ENCODE measurements at regions not wholly inside any gene's neighbourhood (a gene's known extent, or its start where the extent isn't known, plus 50 kb on each side); places are given as distances from the start of the nearest gene placed in this dataset.

DNA sequence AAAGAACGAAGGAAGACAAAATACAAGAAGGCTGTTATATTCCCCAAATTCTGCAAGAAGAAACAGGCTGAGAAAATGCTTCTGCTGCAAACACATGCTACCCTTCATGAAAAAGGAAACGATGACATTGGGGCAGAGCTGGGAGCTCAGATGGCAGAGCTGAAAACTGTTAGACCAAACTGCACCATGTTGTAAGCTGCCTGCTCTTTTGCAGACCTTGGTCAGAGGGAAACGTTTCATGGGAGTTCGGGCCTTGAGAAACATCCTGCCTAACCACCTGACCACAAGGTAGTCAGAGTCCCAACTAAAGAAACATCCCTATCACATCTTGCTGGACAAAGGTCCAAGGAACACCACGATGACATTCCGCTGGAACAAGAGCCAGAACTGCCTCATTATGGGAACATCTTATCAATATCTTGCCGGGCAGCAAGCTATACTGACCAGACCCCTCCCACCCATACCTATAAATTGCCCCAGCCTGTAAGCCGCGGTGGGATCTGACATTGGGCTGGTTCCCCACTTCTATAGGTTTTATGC, 110.7 kb upstream of the CTSC start:
- no peak for DNase-seq (ENCODE audit: low read depth)

DNA sequence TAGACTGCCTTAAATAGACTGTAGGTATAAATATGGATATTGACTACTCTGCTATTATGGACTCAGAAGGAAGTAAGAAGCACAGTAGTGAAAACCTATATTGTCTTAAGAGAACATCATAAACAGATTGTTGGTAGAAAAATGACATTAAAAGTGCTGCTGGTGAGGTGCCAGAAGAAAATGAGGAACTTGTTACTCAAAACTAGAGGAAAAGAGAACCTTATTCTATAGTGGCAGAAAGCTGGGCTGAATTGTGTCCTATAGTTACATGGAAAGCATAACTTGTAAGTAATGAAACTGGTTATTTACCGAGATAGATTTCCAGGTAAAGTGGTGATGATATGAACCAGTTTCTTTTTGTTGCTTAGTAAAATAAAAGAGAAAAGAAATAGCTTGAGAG, 109.7 kb upstream of the CTSC start:
- DNase-seq (ENCODE audit: low read depth) = no peak

DNA sequence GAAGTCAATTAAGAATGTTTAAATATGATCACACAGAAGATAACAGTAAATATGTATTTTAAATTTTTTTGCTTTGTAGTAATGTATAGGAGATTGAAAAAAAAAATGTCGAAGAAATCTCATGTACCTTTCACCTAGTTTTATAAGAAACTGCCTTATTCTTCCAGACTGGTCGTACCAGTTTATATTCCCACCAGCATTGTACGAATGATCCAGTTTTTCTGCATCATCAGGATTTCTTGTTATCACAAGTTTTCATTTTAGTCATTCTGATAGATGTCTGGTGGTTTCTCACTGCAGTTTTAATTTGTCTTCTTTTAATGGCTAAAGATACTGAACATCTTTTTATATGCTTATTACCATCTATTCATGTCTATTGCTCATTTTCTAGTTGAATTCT, 101.8 kb upstream of the CTSC start:
- no peak for DNase-seq (ENCODE audit: low read depth)

DNA sequence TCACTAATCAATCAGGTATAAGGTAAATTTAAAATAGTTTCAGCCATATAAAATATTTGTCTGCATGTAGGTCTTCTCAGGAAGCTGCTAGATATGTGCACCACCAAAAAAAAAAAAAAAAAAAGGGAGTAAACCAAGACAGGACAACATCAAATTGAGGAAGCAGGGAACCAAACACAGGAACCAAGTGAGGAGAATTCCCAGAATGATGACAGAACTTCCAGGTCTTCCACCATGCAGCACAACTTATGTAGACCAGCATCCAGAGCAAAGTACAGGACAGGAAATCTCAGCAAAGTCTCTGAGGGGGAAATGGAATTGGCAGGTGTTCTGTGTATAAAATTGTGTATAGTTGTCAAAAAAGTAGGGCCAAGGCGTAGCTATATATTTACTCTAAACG, 101.2 kb upstream of the CTSC start:
- no peak for DNase-seq (ENCODE audit: low read depth)

DNA sequence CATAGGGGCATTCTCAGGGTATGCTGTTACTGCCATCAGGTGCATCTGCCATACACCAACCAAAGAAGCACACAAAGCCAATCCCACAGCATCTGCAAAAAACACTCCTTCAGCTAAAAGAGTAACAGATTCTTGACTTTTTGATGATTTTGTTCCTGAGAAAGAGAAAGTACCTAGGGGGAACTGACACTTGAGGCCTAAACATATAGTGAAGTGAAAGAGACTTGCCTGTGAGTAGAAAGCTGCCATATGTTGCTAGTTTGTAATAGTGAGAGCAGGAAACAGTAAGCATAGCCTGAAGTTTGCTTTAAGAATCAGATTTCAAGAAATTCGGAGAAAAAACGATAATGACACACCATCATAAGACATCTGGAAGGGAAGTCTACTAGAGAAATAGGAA, 97.9 kb upstream of the CTSC start:
- DNase-seq (ENCODE audit: low read depth) = no peak

DNA sequence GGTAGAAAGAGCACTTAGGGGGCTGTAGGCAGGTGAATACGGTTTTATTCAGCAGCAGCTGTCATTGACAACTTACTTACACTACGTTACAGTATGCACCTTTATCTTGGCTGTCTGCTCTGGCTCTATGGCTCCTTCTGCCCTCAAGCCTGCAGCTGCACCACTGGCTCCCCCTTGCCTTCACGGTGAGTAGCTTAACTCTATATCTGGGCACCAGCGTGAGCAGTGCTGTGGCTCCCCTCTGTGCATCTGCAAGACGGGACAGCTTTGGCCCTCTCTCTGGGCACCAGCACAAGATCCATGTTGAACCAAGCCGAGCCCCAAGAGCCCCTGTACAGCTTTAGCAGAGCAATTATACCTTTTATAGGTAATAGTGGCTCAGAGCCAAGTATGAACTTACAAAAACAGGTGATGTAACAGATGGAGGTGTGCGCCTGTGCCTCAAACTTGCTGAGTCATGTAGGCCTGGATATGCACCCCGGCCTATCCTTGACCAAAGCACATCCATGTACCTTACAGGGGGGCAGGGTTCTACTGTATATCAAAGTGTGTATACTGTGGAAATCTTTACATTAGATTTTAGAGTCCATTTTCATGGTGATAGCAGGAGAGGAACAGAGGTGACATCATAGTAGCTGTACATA, 96.9 kb upstream of the CTSC start:
- DNase-seq (ENCODE audit: low read depth) = no peak

DNA sequence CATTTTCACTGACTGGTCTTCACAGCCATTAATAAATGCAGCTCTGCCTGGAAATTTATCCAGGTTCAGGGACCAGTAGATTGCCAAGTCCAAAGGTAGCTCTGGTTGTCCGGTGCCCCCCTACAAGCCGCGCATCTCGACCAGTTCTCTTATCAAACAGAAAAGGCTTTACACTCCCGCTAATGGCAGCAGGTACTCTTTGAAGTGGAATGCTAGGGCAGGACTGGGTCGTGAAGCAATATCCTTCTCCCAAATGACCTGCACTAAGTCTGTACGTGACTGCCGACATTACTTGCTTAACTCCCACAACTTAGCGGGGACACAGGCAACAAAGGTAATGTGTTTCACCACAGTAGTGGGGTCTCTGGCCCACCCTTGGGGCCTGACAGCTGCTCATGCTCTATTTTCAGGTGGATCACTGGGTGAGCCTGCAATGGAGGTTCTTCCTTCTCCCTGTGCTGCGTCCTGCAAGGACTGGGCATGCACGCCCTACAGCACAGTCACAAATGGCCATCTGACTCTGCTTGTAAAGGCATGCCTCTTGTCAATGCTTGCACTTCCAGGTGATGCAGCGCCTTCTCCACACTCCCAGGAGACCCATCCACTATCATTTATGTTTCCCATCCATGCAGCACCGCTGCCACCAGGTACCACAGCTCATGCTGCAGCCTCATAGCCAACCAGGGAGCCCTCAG, 96.1 kb upstream of the CTSC start:
- no peak for DNase-seq (ENCODE audit: low read depth)

DNA sequence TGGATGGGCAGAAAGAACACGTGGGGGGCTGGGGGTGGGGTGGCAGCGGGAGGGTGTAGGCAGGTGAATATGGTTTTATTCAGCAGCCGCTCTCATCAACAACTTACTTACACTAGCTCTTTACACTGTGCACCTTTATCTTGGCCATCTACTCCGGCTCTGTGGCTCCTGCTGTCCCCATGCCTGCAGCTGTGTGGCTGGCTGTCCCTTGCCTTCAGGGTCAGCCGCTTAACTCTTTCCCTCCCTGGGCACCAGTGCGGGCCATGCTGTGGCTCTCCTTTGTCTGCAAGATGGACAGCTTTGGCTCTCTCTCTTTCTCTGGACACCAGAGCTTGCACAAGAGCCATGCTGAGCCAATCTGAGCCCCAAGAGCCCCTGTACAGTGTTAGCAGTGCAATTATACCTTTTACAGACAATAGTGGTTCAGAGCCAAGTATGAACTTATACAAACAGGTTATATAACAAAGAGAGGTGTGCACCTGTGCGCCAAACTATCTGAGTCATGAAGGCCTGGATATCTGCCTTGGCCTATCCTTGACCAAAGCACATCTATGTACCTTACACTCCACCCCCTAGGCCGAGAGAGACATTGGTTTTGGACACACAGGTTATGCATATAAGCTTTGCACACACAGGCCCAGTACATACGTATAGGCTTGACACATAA, 94.3 kb upstream of the CTSC start:
- no peak for DNase-seq (ENCODE audit: low read depth)

DNA sequence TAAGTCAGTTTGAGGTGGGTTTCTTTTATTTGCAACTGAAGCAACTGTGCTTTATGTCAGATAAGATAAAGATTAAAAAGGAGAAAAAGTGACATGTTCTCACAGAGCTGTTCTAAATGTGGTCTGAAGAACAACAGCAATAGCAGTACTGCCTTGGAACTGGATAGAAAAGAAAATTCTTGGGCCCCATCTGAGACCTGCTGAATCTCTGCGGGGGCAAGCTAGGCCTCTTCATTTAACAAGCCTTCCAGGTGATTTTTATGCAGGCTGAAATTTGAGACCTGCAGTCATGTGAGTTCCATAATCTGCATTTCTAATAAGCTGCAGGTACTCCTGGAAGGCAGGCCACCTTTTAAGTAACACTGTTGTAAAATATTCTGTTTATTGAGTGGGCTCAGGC, 91.4 kb upstream of the CTSC start:
- DNase-seq (ENCODE audit: low read depth) = no peak

DNA sequence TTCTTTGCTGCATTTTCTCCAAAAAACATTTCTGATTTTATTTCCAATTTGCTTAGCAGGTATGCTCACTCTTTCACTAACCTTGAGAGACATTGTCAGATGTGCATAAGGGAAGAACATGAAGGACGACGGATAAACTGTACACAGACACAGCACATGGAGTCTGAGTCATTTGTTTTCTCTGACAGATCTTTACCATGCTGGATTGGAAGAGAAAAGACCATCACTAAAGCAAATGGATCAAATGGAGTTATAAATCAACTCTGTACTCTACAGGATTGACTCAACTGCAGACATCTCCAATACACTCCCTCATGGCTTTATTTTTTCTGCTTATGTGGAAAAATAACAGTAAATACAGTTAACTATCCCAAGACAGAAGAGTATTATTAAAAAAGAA, 90.2 kb upstream of the CTSC start:
- DNase-seq (ENCODE audit: low read depth) = no peak

DNA sequence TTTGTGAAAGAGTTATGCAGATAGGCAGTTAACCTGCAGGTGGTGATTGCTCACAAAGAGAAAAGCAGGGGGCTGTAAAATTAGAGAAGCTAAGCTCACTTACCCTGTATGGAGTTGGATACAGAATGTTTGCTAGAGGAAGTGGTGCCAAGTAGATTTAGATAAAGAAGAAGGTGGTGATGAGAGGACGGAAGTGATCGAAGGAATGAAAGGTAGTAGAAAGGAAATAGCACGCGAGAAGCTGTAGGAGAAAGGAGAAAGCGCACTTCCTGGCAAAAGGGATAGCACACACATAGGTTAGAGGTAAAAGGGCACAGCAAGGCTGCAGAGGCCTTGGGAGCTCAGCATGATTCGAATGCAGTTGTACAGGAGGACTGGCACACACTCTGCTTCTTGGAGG, 87.3 kb upstream of the CTSC start:
- no peak for DNase-seq (ENCODE audit: low read depth)

DNA sequence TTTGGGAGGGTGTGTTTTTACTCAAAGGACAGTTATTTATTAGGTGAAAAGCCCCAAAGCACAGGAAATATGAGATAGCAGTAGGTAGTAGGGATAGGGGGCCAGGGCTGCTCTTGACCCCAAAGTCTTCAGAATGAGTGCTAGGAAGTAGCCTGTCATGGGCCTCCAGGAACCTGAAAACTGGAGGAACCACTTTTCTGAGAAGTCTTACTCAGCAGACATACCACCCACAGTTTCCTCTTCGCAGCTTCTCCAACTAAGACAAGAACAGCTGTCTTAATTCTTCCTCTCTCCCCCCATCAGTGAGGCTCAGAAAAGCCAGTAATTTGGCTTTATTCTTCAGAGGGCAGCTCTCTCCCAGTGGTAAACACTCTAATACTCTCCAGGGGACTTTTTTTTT, 84.0 kb upstream of the CTSC start:
- no peak for DNase-seq (ENCODE audit: low read depth)

DNA sequence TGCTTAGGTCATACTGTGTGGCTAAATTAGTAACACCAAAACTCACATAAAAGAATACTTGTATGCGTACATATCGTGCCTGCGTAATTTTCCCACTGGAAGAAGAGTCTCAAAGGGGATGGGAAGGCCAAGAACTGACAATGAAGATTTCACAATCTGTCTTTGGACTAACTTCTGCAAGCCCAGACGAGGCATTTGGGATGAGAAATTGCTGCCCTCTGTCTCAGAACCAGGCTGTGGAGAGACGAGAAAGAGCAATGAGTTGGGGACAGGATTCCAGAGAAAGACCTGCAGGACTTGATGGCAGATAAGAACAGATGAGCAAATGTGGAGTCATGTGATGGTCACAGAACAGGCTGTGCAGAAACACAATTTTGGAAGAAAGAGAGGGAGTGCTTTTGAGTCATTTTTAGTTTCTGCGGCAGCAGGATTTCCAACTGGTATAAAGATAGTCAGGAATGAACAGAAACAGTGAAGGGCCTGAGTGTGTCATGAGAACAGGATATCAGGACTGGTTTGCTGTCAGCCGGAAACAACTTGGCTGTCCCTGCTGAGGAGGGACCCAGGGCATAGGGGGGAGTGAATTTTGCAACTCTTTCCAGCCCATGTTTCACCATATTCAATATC, 82.7 kb upstream of the CTSC start:
- DNase-seq (ENCODE audit: low read depth) = no peak

DNA sequence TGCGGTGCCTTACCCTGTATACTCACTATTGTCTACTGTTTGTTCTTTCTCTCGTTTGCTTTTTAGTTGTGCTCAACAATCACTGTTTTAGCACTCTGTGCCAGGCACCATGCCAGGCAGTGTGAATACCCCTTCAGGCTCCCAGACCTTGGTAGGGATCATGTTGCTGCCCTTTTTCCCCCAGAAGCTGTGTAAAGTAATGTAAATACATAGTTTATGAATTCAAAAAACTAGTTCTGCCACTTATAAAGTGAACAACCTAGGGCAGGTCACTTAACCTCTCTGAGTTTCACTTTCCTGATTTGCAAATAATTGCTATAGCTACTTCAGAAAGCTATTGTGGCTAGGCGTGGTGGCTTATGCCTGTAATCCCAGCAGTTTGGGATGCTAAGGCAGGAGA, 81.0 kb upstream of the CTSC start:
- no peak for DNase-seq (ENCODE audit: low read depth)

DNA sequence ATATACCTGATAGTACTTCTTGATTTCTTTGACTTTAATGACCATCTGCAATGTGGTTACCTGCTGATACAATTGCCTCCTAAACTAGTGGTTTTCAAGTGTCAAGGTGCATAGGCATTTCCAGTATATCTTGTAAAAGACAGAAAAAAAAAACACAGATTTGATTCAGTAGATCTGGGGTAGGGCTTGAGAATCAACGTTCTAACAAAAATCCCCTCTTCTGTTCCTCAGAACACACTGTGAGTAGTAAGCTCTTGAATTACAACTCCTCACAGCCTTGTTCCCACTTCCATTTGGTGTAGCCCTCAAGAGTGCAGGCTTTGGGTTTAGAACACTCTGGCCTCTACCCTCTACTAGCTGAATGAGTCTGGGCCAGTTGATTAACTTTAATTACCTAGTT, 78.0 kb upstream of the CTSC start:
- DNase-seq (ENCODE audit: low read depth) = no peak

DNA sequence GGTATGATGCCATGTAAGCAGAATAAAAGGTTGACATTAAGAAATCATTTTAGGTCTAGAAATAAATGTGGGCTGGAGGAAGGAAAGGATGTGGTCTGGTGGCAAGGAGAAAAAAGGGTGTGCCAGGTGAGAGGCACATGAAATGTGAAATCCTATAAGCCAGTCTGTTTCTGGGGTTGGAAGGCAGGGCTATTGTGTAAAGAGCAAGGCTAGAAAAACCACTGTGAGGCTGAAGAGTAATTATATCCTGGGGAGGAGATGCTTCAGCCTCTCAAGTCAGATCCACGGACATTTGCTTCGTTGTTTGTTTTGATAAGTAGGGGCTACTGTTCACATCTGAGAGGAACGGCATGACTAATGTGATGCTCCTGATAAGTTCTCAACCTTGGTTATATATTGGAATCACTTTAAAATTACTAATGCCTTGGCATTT, 77.5 kb upstream of the CTSC start:
- DNase-seq (ENCODE audit: low read depth) = no peak

DNA sequence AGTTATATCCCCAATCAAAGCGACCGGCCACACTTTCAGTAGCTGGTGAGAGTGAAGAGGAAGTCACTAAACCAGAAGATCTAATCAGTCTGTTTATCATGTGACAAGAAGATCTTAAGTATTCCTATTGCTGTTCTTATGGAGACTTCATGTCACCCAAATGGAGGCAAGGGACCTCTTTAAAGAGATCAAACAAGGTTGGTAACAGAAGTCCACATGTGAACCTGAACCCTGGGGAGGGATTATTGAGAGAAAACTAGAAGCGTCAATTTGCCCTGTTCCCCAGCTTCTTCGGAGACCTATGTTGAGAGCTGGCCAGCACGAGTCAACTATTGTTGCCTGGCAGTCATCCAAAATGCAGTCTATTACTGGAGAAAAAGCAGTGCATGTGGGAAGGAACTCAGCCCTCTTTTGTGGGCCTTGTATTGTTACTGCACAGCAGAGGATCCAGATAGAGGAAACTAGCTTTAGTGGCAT, 76.9 kb upstream of the CTSC start:
- DNase-seq (ENCODE audit: low read depth) = peak; percentile 77

DNA sequence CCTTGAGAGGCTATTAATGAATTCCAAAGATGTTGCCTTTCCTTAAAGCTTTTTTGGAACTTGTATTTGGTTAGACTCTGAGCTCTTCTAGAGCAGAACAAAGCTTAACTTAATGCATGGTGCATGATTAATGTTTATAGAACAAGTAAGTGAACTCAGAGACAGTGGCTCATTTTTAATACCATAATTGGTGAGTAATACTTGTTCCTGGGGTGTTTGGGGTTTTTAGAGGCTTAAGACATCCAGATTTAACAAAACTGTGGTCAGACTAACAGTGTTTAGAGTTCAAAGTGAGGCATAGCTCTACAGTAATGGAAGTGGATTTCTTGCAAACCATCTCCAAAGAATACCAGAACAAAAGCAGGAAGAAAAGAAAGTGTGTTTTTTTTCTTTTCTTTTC, 73.7 kb upstream of the CTSC start:
- DNase-seq (ENCODE audit: low read depth) = no peak

DNA sequence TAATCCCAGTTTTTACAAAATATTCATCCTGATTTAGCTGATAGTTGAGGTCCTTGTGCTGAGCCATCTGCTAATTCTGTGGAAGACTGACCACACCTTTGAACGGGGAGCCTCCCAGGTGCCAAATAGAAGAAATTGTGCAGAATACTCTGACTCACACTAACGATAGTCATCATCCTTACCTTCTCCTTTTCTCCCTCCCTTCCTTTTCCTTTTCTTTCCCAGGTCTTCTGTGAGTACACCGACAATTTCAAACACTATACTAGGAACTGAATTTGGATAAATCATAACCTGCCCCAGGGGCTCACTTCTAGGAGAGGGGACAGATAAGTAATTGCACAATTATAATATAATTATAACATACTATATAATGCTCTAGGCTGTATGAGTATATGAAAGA, 73.1 kb upstream of the CTSC start:
- no peak for DNase-seq (ENCODE audit: low read depth)

DNA sequence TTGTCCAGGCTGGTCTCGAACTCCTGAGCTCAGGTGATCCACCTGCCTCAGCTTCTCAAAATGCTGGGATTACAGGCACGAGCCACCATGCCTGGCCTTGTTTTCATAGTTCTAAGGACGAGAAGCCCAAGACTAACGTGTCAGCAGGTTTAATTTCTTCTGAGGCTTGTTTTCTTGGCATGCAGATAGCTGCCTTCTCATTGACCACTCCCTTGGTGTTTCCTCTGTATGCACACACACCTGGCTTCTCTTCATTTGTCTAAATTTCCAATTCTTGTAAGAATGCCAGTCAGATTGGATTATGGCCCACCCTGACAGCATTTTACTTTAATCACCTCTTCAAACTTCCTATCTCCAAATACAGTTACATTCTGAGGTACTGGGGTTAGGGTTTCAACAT, 72.5 kb upstream of the CTSC start:
- DNase-seq (ENCODE audit: low read depth) = no peak

DNA sequence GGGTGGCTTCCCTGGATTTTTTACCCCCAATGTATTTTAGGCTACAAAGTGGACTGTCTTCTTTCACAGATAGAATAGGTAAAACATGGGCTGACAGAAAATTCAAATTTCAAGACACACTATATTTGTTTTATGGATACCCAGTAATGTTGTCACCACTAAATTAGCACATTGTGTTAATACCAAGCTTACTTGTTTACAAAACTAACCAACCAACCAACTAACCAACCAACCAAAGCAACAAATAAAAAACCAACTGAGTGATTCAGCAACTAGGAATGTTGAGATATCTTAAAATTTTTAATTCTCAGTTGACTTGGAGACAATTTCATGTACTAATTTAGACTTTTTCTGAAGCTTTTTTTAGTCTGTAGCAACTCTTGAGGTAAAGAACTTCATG, 69.3 kb upstream of the CTSC start:
- peak; percentile 82 for DNase-seq (ENCODE audit: low read depth)

DNA sequence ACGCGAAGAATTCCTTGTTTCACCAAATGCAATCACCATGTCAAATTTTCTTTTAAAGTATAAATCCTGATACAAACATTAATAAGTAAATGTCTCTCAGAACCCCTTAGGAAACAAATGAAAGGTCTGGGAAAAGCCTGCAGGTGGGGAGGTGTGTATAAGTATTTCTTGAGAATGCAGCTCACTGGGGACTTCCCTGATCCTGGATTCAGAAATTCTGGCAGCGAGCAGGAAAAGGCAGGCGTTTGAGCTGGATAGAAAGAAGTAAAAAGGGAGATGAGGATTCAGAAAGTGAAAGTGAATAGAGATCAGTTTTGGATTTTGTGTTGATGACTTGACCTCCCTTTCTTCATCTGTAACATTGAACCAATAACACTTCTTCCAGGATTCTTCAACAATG, 68.3 kb upstream of the CTSC start:
- peak; percentile 53 for DNase-seq (ENCODE audit: low read depth)

Measured in renal cortical epithelial cell (primary cell).